HEK293 (cell line): ENCODE measurements at regions not wholly inside any gene's neighbourhood (a gene's known extent, or its start where the extent isn't known, plus 50 kb on each side); places are given as distances from the start of the nearest gene placed in this dataset.

Source experiments
- CTCF ChIA-PET: fragments of 350-600 bp; formaldehyde crosslinking; extraction: SDS; loops from one replicate; lab custom pipeline; 2021; ENCODE audit warnings: antibody characterized with exemption; lab: Yijun Ruan, JAX
- POLR2A ChIA-PET: fragments of 300-600 bp; formaldehyde crosslinking; extraction: SDS; loops from one replicate; lab custom pipeline; 2020; ENCODE audit warnings: antibody characterized with exemption, inconsistent platforms; lab: Yijun Ruan, JAX
- H3K27ac ChIP-seq: fragments of 200-500 bp; sonication (Bioruptor generic); 2 replicates; pipeline ENCODE4 v1.5.1; 2014; ENCODE audit warnings: low read depth, low read length, control low read depth, inconsistent platforms; ENCODE audit errors: extremely low read depth
- H3K36me3 ChIP-seq, 2 experiments: fragments of 200-500 bp in 1 of 2; sonication (Bioruptor generic) in 1 of 2; 1 replicate in 1 of 2; 2 replicates in 1 of 2; pipeline ENCODE4 v1.5.1; 2014 to 2017; ENCODE audit warnings: inconsistent platforms in 2 of 2, low read length in 2 of 2; ENCODE audit not compliant: control insufficient read depth in 2 of 2, insufficient read depth in 1 of 2
- H3K4me1 ChIP-seq: fragments of 200-500 bp; sonication (Bioruptor generic); 2 replicates; pipeline ENCODE4 v1.5.1; 2014; ENCODE audit warnings: mild to moderate bottlenecking, low read length, inconsistent platforms; ENCODE audit not compliant: control insufficient read depth, insufficient read depth
- H3K4me3 ChIP-seq: 2 replicates; pipeline ENCODE4 v1.5.1; 2011; ENCODE audit warnings: low read depth, mild to moderate bottlenecking, control low read depth, low read length, moderate library complexity
- H3K9me3 ChIP-seq: fragments of 200-500 bp; sonication (Bioruptor generic); 2 replicates; pipeline ENCODE4 v1.5.1; 2014; ENCODE audit warnings: low read depth, low read length, inconsistent platforms; ENCODE audit not compliant: control insufficient read depth, insufficient read depth
- GLI4 ChIP-seq: fragments of 450-650 bp; formaldehyde crosslinking; IDR thresholded peaks from 2 replicates; pipeline ENCODE4 v1.5.1; 2016; ENCODE audit warnings: missing biosample characterization, missing genetic modification characterization
- KLF10 ChIP-seq: fragments of 450-650 bp; IDR thresholded peaks from 2 replicates; pipeline ENCODE4 v1.5.1; 2018; ENCODE audit warnings: missing biosample characterization, mild to moderate bottlenecking, missing genetic modification characterization
- KLF16 ChIP-seq: fragments of 450-650 bp; formaldehyde crosslinking; IDR thresholded peaks from 2 replicates; pipeline ENCODE4 v1.5.1; 2017; ENCODE audit warnings: missing biosample characterization, missing genetic modification characterization
- PRDM10 ChIP-seq: fragments of 450-650 bp; formaldehyde crosslinking; IDR thresholded peaks from 2 replicates; pipeline ENCODE4 v1.5.1; 2016; ENCODE audit warnings: missing biosample characterization, missing genetic modification characterization
- SP2 ChIP-seq: fragments of 450-650 bp; formaldehyde crosslinking; IDR thresholded peaks from 2 replicates; pipeline ENCODE4 v1.5.1; 2016; ENCODE audit warnings: missing biosample characterization, missing genetic modification characterization
- TSHZ1 ChIP-seq: fragments of 450-650 bp; formaldehyde crosslinking; IDR thresholded peaks from 2 replicates; pipeline ENCODE4 v1.5.1; 2016; ENCODE audit warnings: missing biosample characterization, missing genetic modification characterization, borderline replicate concordance
- WT1 ChIP-seq: fragments of 450-650 bp; formaldehyde crosslinking; IDR thresholded peaks from 2 replicates; pipeline ENCODE4 v1.5.1; 2016; ENCODE audit warnings: missing biosample characterization, missing genetic modification characterization
- ZFP37 ChIP-seq: fragments of 450-650 bp; formaldehyde crosslinking; IDR thresholded peaks from 2 replicates; pipeline ENCODE4 v1.5.1; 2016; ENCODE audit warnings: missing biosample characterization, missing genetic modification characterization
- ZNF184 ChIP-seq: fragments of 450-650 bp; IDR thresholded peaks from 2 replicates; pipeline ENCODE4 v1.5.1; 2018; ENCODE audit warnings: missing biosample characterization, mild to moderate bottlenecking, missing genetic modification characterization
- ZNF19 ChIP-seq: fragments of 450-650 bp; formaldehyde crosslinking; IDR thresholded peaks from 2 replicates; pipeline ENCODE4; 2016; ENCODE audit warnings: missing biosample characterization, missing genetic modification characterization, low read depth
- ZNF23 ChIP-seq: fragments of 450-650 bp; formaldehyde crosslinking; IDR thresholded peaks from 2 replicates; pipeline ENCODE4 v1.5.1; 2016; ENCODE audit warnings: missing biosample characterization, missing genetic modification characterization, borderline replicate concordance
- ZNF239 ChIP-seq: fragments of 450-650 bp; formaldehyde crosslinking; IDR thresholded peaks from 2 replicates; pipeline ENCODE4 v1.5.1; 2016; ENCODE audit warnings: missing biosample characterization, missing genetic modification characterization
- ZNF37A ChIP-seq: fragments of 450-650 bp; IDR thresholded peaks from 2 replicates; pipeline ENCODE4 v1.5.1; 2018; ENCODE audit warnings: missing biosample characterization, missing genetic modification characterization
- ZNF391 ChIP-seq: fragments of 450-650 bp; formaldehyde crosslinking; IDR thresholded peaks from 2 replicates; pipeline ENCODE4 v1.5.1; 2016; ENCODE audit warnings: low read depth, missing biosample characterization, missing genetic modification characterization, borderline replicate concordance
- ZNF558 ChIP-seq: fragments of 450-650 bp; formaldehyde crosslinking; IDR thresholded peaks from 2 replicates; pipeline ENCODE4 v1.5.1; 2016; ENCODE audit warnings: missing biosample characterization, missing genetic modification characterization
- ZNF571 ChIP-seq: fragments of 450-650 bp; formaldehyde crosslinking; IDR thresholded peaks from 2 replicates; pipeline ENCODE4 v1.5.0; 2017; ENCODE audit warnings: missing biosample characterization, missing genetic modification characterization
- ZNF596 ChIP-seq: fragments of 450-650 bp; IDR thresholded peaks from 2 replicates; pipeline ENCODE4 v1.5.0; 2018; ENCODE audit warnings: missing biosample characterization, mild to moderate bottlenecking, missing genetic modification characterization, moderate library complexity
- ZNF629 ChIP-seq: fragments of 450-650 bp; formaldehyde crosslinking; IDR thresholded peaks from 2 replicates; pipeline ENCODE4 v1.5.1; 2017; ENCODE audit warnings: missing biosample characterization, missing genetic modification characterization
- ZSCAN16 ChIP-seq: fragments of 450-650 bp; formaldehyde crosslinking; IDR thresholded peaks from 2 replicates; pipeline ENCODE4 v1.5.1; 2016; ENCODE audit warnings: missing biosample characterization, missing genetic modification characterization

- TF ChIP-seq ZNF239: no peak
- no peak for TF ChIP-seq ZNF596 (tag by site-specific recombination)
Observed at GRCh38 chr4:66429276-66429675, 759.0 kb upstream of the EPHA5 start (continued).

GRCh38 chr4:66416425-66416824 lies 746.1 kb upstream of the EPHA5 start:
- no peaks in the 10 kb centered on the region for H3K9me3 ChIP-seq
- no peaks in the 10 kb centered on the region for H3K4me1 ChIP-seq
- TF ChIP-seq ZNF391 (tag by site-specific recombination): no peak
- no peak for TF ChIP-seq KLF16 (tag by site-specific recombination)
- no peak for TF ChIP-seq WT1 (tag by site-specific recombination)
- no peak for TF ChIP-seq GLI4 (tag by site-specific recombination)
- no peak for TF ChIP-seq ZNF184 (tag by site-specific recombination)
- no peak for TF ChIP-seq ZNF558
- no peak for TF ChIP-seq ZNF37A (tag by site-specific recombination)
- H3K36me3 ChIP-seq: no peaks in the 10 kb centered on the region
- H3K4me3 ChIP-seq: no peak overlapping the region
- ChIA-PET CTCF (interaction anchor here (0.7 kb wide), 1 partner anchor 76 kb away, joined by 3 read pairs; no protein-coding TSS in a partner anchor), POLR2A (no interaction called here)
- no peak overlapping the region for H3K27ac ChIP-seq

- Histone ChIP-seq H3K4me3 (no peak overlapping the region), H3K9me3 (no peaks in the 10 kb centered on the region), H3K27ac (no peak overlapping the region), H3K4me1 (no peaks in the 10 kb centered on the region), H3K36me3 (no peaks in the 10 kb centered on the region)
- POLR2A ChIA-PET: no interaction called here
- CTCF ChIA-PET: no interaction called here
- TF ChIP-seq ZNF629 (tag by site-specific recombination): no peak
- TF ChIP-seq KLF10 (tag by site-specific recombination): no peak
- TF ChIP-seq ZNF23 (tag by site-specific recombination): no peak
- TF ChIP-seq PRDM10 (tag by site-specific recombination): no peak
- TF ChIP-seq ZNF19: no peak
- TF ChIP-seq ZSCAN16: no peak
- no peak for TF ChIP-seq ZNF571 (tag by site-specific recombination)
- TF ChIP-seq SP2 (tag by site-specific recombination): no peak
- TF ChIP-seq TSHZ1 (tag by site-specific recombination): no peak
- TF ChIP-seq ZFP37 (tag by site-specific recombination): no peak
Observed at GRCh38 chr4:66404141-66404540, 733.9 kb upstream of the EPHA5 start.
